HCT116 (cell line): ENCODE measurements at regions not wholly inside any gene's neighbourhood (a gene's known extent, or its start where the extent isn't known, plus 50 kb on each side); places are given as distances from the start of the nearest gene placed in this dataset.

Source experiments
- CEBPB ChIP-seq: IDR thresholded peaks from 2 replicates; pipeline ENCODE4 v1.6.1; 2012; ENCODE audit warnings: low read depth
- CTCF ChIP-seq, 3 experiments: fragments of 200-600 bp in 1 of 3; sonication (generic) in 1 of 3; IDR thresholded peaks in 2 of 3; conservative IDR thresholded peaks in 1 of 3; 2 replicates each; pipeline ENCODE4 v1.5.1; 2012 to 2017; ENCODE audit warnings: low read depth in 2 of 3, low read length in 2 of 3, antibody characterized with exemption in 1 of 3, borderline replicate concordance in 1 of 3, control low read depth in 1 of 3, mild to moderate bottlenecking in 1 of 3, mixed read lengths in 1 of 3, mixed run types in 1 of 3, moderate library complexity in 1 of 3; ENCODE audit not compliant: insufficient read depth in 1 of 3
- EZH2phosphoT487 ChIP-seq: fragments of 200-600 bp; IDR thresholded peaks from 2 replicates; pipeline ENCODE4 v1.6.1; 2018; ENCODE audit warnings: antibody characterized with exemption, borderline replicate concordance
- POLR2A ChIP-seq: IDR thresholded peaks from 2 replicates; pipeline ENCODE4 v1.7.0; 2011; ENCODE audit warnings: borderline replicate concordance; ENCODE audit not compliant: insufficient read depth, insufficient read length; ENCODE audit errors: extremely low read depth
- SIN3A ChIP-seq: IDR thresholded peaks from 2 replicates; pipeline ENCODE4 v1.6.1; 2012; ENCODE audit warnings: low read depth
- YY1 ChIP-seq: IDR thresholded peaks from 2 replicates; pipeline ENCODE4 v1.6.1; 2011; ENCODE audit warnings: low read length, low read depth, moderate library complexity, mild to moderate bottlenecking; ENCODE audit not compliant: insufficient replicate concordance; ENCODE audit errors: extremely low read depth
- TF ChIP-seq, protein P1 (sequence below): IDR thresholded peaks from 2 replicates; pipeline ENCODE4 v1.6.1; 2012

- TF ChIP-seq YY1, result no peak
- TF ChIP-seq EZH2phosphoT487, result no peak
- TF ChIP-seq, protein P1, sequence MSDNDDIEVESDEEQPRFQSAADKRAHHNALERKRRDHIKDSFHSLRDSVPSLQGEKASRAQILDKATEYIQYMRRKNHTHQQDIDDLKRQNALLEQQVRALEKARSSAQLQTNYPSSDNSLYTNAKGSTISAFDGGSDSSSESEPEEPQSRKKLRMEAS, result no peak
- TF ChIP-seq POLR2A, result no peak
- TF ChIP-seq SIN3A, result no peak
- peak in 2 of 3 experiments; percentile 35 to 56; a peak in 4 of 6 replicates for TF ChIP-seq CTCF (IDR thresholded peaks at IDR 0.05 in 2 of 3, conservative IDR thresholded peaks at IDR 0.05 in 1 of 3; ENCODE audit: borderline replicate concordance in 1 of 3, insufficient read depth in 1 of 3, low read depth in 2 of 3, low read length in 2 of 3)
- no peak for TF ChIP-seq CEBPB
These were observed 426.5 kb upstream of the RASGRP1 start for GRCh38 chr15:38991126-38991525.
